GM18498 (cell line): ENCODE measurements at regions not wholly inside any gene's neighbourhood (a gene's known extent, or its start where the extent isn't known, plus 50 kb on each side); places are given as distances from the start of the nearest gene placed in this dataset.

Experiments used
- ATAC-seq: cut with Tn5 transposase; IDR thresholded peaks from one replicate; pipeline ENCODE4 v1.9.1; 2021; ENCODE audit warnings: mild to moderate bottlenecking, moderate library complexity; ENCODE audit not compliant: unreplicated experiment

DNA sequence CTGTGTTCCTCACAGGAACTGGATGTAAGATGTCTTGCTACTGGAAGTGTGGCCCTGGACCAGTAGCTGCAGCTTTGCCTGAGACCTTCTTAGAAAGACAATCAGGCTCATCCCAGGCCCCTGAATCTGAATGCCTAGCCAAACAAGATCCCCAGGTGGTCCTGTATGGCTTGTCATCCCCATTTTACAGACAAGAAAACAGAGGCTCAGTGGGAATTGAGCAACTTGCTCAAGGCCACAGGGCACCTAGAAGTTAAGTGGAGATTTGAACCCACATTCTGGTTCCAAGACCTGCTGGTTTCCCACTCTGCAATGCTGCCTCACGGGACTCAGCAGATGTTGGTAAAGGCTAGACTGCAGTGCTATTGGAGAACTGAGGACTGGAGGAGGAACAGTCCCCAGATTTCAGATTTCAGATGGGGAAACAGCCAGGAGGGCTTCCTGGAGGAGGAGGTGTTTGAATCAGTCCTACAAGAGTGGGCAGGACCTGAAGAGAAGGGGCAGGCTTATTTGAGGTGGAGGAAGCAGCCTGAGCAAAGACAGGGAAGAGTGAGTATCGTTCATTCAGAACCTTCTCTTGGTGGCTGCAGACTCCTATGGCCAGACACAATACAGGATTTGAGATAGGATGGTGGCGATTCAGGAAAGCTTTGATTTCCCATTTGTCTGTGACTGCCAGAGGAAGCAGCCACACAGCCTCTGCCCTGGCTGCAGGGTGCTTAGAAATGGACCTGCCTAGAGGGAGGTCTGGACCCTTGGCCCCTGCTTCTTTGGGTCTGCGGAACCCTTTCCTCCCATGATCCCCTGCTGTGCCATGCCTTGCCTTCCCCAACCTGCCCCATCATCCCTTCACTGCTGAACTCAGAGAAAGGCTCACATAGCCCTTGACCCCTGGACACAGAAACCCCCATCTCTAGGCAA, 233.4 kb upstream of the NLRP1 start:
- ATAC-seq = no peak

DNA sequence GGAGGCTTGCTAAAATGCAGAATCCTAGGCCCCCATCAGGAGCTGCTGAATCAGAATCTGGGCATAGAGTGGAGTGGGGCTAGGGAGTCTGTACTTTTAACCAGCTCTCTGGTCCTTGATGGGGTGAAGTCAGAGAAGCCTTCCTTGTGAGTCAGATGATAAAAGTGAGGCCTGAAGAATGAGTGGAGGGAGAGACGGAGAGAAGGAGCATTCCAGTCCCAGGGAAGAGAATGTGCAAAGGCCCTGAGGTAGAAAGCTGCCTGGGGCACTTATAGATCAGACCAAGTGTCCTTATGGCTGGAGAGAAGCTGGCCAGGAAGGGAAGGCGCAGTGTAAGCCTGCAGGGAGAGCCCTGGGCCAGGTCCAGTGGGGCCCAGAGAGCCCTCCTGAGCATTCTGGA, 235.1 kb upstream of the NLRP1 start:
- no peak for ATAC-seq

DNA sequence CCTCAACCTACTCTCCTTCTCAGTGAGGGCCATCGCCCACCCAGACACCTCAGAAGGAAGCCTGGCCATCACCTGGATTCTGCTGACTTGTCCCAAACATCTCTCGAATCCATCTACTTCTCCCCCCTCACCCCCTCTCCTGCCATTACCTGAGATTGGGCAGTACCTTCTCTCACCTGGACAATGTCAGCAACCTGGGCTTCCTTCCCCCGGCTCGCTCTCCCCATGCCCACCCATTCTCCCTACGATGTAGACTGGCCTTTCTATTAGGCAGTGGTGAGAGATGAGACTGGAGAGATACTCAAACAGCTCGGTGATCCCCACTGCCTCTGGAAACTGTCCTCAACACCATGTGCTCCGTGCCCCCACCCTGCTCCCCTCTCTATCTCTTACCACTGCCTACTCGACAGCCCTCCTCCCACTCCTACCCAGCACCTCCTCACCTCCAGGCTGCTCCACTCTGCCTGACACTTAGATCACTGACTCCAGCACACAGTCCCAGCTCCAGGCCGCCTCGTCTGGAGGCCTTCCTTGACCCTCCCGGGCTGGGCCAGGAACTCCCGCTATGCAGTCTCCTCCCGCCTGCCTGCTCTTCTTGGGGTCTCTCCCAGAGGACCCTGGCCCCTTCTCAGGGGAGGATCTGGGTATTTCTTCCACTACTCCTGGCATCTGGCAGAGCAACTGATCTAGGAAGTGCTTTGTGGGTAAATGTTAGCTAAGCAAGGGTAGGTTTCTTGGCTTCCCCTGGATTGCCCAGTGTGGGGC, 235.8 kb upstream of the NLRP1 start:
- no peak for ATAC-seq

DNA sequence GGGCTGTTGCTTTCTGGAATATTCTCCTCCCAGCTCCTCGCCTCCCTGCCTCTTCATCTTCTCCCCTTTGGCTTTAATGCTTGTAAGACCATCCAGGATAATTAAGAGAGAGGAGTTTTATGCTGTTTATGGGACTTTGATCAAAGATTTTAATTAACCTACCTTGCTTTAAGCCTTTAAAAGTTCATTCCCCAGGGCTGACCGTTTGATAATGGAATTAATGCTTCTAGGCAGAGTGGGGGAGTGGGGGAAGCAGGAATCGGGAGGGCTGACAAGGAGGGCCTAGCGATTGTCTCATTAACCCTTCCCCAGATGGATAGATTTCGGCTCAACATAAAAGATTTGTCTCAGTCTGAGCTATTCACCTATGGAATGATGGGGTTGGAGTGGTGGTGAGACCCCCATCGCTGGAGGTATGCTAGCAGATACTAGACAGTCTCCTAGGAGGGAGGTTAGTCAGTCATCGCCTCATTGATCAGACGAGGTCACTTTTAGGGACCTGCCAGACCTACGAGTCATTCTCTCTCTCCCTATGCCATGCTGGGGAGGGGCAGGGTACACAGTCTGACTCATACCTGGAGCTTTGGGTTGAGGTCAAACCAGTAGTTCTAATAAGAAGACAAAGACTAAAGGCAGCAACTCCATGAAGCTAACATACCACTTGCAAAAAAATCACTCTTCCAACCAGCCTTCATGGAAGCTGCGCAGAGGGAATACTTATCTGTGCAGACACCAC, 236.6 kb upstream of the NLRP1 start:
- ATAC-seq = no peak

- ATAC-seq = no peak
Observed at GRCh38 chr17:5821803-5822202, 237.5 kb upstream of the NLRP1 start.

DNA sequence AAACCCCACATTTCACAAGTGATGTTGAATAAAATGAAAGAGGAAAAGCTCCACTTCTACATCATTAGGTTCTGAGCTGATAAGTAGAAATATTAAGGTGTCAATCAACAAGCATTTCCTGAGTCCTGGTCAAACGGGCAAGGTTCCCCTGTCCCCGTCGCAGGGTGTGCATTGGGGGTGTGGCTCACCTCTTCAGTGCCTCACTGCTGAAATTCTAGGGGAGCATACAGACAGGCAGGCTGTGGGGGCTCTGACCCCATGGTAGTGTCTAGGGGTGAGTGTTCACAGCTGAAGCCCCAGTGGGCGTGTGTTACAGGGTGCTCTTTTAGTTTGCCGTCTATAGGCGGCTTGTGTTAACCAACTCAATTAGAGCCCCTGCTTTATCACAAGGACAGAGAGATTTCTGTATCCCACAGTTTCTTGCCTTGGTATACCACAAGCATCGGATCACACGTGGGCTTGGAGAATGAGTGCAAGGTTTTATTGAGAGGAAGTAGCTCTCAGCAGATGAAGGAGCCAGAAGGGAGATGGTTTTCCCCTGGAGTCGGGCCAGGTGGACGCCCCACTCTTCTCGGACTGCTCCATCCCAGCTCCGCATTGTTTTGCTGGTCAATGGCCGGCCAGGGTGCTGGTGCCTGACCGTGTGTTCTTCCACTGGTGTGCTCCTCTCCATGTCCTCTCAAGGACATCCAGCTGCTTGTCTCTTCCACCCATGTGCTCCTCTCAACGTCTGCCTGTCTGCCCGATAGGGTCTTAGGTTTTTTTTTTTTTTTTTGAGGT, 238.2 kb upstream of the NLRP1 start:
- ATAC-seq = no peak

DNA sequence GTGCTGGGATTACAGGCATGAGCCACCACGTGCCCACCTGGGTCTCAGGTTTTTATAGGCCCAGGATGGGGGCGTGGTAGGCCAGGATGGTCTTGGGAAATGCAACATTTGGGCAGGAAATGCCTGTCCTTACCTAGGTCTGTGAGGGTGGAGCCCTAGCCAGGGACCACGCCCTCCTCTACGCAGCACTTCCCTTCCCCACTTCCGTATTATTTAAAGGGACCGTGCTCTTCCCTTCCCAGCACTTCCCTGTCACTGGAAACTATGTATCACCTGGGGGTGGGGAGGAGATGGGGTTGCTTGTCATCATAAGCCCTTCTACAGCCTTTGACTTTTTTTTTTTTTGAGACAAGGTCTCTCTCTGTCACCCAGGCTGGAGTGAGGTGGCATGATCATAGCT, 238.9 kb upstream of the NLRP1 start:
- no peak for ATAC-seq

- ATAC-seq = no peak
Observed at GRCh38 chr17:5825717-5826330, 241.5 kb upstream of the NLRP1 start.

GRCh38 chr17:5826384-5826783, 242.1 kb upstream of the NLRP1 start:
- no peak for ATAC-seq

- no peak for ATAC-seq
Observed at GRCh38 chr17:5830921-5831320, 239.3 kb upstream of the WSCD1 start.

DNA sequence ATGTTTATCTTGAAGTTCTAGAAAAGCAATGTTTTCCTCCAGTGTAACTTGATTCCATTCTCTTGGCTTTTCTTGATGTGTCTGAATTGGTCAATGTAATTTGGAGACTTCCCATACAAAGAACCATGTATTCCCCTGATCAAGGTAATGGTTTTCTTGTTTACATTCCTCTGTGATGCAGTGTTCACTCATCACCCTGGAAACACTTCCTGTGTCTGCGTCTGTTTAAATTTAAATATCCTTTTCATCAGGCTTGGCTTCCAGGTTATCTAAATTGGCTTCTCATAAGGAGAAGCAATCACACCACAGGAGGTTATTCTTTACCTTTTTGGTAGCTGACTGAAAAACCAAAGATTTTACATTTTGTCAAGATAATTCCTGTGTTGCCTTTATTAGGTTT, 237.3 kb upstream of the WSCD1 start:
- ATAC-seq = no peak

GRCh38 chr17:5837055-5837491, 233.1 kb upstream of the WSCD1 start:
- no peak for ATAC-seq

- ATAC-seq = no peak
Observed at GRCh38 chr17:5838661-5839300, 231.4 kb upstream of the WSCD1 start.

- no peak for ATAC-seq
Observed at GRCh38 chr17:5840811-5841446, 229.2 kb upstream of the WSCD1 start.

DNA sequence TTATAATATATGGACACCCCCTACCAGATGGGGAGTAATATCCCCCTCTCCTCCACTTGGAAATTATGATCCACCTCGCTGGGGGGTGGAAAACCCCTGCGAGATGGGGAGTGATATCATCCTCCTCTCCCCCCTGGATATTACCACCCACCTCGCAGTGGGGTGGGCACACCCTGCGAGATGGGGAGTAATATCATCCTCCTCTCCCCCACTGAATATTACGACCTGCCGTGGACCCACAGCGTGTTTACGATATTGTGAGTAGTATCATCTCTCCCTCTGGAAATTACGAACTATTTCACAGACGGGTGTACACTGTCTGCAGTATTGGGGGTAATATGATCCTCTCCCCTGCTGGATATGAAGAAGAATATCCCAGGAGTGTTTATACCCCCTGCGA, 228.3 kb upstream of the WSCD1 start:
- no peak for ATAC-seq

GRCh38 chr17:5843366-5844026, 226.7 kb upstream of the WSCD1 start:
- ATAC-seq = no peak

- no peak for ATAC-seq
Observed at GRCh38 chr17:5846001-5846400, 224.2 kb upstream of the WSCD1 start.

- no peak for ATAC-seq
Observed at GRCh38 chr17:5854871-5855554, 215.2 kb upstream of the WSCD1 start.
